ENCODE measurements at regions not wholly inside any gene's neighbourhood (a gene's known extent, or its start where the extent isn't known, plus 50 kb on each side); places are given as distances from the start of the nearest gene placed in this dataset.
"Not testable (repeated sequence)": the region's sequence is repeated elsewhere in the genome, so short reads cannot be mapped to it uniquely, and the experiment has no call there.

DNA sequence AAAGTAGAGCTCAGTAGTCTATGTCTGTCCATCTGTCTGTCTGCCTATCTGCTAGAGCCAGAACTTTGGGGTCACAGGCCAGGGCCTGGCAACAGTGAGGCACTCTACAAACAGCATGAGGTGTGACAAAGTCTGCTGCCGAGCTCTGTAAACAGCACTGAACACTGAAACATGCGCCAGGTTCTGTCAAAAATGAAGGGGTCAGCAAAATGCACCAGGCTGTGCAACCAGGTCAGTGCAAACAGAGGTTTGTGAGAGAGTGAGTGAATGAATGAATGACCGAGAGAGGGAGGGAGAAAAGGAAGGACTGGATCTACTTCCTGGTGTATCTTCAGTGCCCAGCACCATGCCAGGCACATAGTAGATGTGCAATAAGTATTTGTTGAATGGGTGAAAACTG is 1957.8 kb downstream of the FOXD4L5 start:
- H3K36me3 Mint-ChIP-seq; H3K27ac Mint-ChIP-seq; ATAC-seq (replicated peaks); H3K4me3 Mint-ChIP-seq; H3K4me1 Mint-ChIP-seq; H3K9me3 Mint-ChIP-seq; DNase-seq: not testable (repeated sequence)
- peaks cover 9 to 20% of the 10 kb centered on the region in 2 donors for H3K27me3 Mint-ChIP-seq

DNA sequence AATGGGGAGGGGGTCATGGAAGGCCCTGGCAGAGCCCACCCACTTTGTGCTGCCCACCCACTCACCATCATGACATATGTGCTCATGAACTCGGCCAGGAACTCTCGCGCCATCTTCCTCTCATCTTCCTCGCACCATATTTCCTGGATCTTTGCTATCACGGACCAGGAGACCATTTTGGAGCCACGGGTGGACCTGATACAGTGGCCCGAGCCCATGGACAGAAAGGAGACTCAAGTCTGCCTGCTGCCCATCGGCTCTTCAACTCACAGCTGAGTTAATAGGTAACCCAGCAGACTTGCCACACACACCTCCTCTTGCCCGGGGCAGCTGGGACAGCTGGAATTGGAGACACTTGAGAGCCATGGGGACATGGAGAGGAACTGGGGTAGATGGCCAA is 1958.3 kb downstream of the FOXD4L5 start:
- not testable (repeated sequence) for H3K36me3 Mint-ChIP-seq; H3K9me3 Mint-ChIP-seq; ATAC-seq (replicated peaks); DNase-seq; H3K4me1 Mint-ChIP-seq; H3K27ac Mint-ChIP-seq; H3K4me3 Mint-ChIP-seq
- peaks cover 9 to 20% of the 10 kb centered on the region in 2 donors for H3K27me3 Mint-ChIP-seq

DNA sequence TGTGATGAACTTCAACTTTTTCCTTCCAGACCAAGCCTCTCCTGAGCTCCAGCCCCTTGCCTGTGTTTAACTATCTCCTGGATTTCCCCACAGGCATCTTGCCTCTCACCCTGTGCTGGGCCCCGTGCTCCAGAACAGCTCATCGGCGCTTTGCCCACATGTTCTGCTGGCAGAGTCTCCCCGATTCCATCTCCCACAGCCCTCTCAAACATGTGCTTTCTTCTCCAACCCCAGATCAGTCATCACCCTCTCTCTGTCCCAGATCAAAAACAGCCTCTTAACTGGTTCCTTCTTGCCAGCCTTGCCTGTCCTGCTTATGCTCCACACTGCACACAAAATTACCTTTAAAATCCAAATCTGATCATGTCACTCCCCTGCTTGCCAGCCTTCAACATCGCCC is 1959.3 kb downstream of the FOXD4L5 start:
- H3K27me3 Mint-ChIP-seq, result peaks cover 9 to 20% of the 10 kb centered on the region in 2 donors
- H3K9me3 Mint-ChIP-seq; H3K27ac Mint-ChIP-seq; DNase-seq; H3K4me1 Mint-ChIP-seq; ATAC-seq (replicated peaks); H3K36me3 Mint-ChIP-seq; H3K4me3 Mint-ChIP-seq: not testable (repeated sequence)

DNA sequence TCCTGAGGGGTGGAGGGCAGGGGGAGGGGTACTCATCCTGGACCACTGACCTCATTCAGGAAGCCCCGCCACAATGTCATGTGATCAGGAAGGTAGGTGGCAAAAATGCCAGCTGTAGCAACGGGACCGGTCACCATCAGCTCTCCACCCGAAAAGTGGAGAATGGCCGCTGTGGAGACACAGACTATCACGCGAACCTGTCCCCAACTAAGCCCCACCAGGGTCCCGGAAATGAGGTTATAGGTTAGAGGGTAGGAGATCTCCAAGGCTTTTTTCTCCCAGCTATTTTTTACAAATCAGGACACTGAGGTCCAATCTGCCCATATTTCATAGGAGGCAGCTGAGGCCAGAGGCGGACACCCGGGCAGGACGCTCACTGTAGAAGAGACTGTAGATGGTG is 1966.9 kb downstream of the FOXD4L5 start:
- not testable (repeated sequence) for H3K36me3 Mint-ChIP-seq; ATAC-seq (replicated peaks); DNase-seq; H3K27ac Mint-ChIP-seq; H3K4me1 Mint-ChIP-seq; H3K4me3 Mint-ChIP-seq; H3K27me3 Mint-ChIP-seq; H3K9me3 Mint-ChIP-seq

DNA sequence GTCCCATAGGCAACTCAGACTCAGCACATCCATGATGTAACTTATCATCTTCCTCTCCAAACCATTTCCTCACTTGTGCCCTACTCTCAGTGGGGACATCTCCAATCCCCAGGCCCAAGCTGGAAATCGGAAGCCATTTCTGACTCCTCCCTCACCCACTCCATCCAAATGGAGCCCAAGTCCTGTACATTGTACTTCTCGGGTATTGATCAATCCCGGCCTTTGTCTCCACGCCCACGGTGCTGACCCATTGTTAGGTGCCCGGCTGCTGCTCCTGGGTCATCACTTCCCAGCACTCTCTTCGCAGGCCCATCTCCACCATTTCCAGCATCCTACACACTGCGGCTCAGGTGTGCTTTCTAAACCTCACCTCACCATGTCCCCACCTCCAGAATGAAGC is 1969.6 kb downstream of the FOXD4L5 start:
- not testable (repeated sequence) for H3K36me3 Mint-ChIP-seq; DNase-seq; H3K4me3 Mint-ChIP-seq; H3K9me3 Mint-ChIP-seq; H3K4me1 Mint-ChIP-seq; H3K27ac Mint-ChIP-seq; ATAC-seq (replicated peaks); H3K27me3 Mint-ChIP-seq

DNA sequence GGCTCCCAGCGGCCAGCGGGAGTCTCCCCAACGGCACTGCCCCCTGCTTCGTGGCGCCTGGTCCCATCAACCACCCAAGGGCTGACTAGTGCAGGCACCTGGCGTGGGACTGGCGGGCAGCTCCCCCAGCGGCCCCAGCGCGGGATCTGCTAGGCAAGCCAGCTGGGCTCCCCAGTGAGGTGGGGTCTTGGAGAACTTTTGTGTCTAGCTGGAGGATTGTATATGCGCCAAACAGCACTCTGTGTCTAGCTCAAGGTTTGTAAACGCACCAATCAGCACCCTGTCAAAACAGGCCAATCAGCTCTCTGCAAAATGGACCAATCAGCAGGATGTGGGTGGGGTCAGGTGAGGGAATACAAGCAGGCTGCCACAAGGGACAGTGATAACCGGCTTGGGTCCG is 1988.2 kb downstream of the FOXD4L5 start:
- not testable (repeated sequence) for DNase-seq; H3K9me3 Mint-ChIP-seq; ATAC-seq (replicated peaks); H3K4me3 Mint-ChIP-seq; H3K27ac Mint-ChIP-seq; H3K4me1 Mint-ChIP-seq; H3K27me3 Mint-ChIP-seq; H3K36me3 Mint-ChIP-seq

DNA sequence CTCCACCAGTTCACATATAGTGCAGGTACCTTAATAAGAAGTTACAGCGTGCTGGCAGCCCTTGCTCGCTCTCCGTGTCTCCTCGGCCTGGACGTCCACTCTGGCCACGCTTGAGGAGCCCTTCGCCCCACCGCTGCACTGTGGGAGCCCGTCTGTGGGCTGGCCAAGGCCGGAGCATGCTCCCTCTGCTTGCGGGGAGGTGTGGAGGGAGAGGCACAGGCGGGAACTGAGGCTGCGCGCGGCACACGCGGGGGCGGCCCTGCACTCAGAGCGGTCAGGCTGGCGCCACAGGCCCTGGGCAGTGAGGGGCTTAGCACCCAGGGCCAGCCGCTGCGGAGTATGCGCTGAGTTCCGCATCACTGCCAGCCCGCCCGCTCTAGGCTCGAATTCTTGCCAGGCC is 1988.6 kb downstream of the FOXD4L5 start:
- H3K27ac Mint-ChIP-seq; H3K9me3 Mint-ChIP-seq; H3K27me3 Mint-ChIP-seq; H3K36me3 Mint-ChIP-seq; H3K4me3 Mint-ChIP-seq; DNase-seq; ATAC-seq (replicated peaks); H3K4me1 Mint-ChIP-seq: not testable (repeated sequence)

DNA sequence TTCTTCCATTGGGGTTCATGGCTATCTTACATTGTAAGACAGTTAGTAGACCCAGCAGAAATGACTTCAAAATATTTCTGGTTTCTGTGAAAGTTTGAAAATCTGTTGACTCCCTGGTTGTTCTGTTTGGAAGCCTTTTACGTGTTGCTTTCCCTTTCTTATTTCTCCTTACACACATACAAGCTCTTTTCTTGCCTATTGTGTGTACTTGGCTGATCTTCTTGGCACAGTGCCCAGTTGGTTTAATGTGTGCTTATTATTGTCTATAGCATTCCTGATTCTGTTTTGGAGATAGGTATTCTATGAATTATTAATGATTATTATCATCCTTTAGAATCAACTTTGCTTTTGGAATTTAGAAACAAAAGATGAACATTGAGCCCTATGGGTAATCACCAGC is 1995.0 kb downstream of the FOXD4L5 start:
- not testable (repeated sequence) for ATAC-seq (replicated peaks); H3K4me3 Mint-ChIP-seq; H3K27ac Mint-ChIP-seq; DNase-seq; H3K4me1 Mint-ChIP-seq; H3K27me3 Mint-ChIP-seq; H3K36me3 Mint-ChIP-seq; H3K9me3 Mint-ChIP-seq

Data from stimulated activated naive B cell treated with anti-CD40 and anti-IgM and Interleukin-4, amounts not matched to agents 10 μg/mL and 1 μg/mL and 100 μg/mL, for 72 hours (primary cell).